KOPT-K1 (cell line): ENCODE measurements at regions not wholly inside any gene's neighbourhood (a gene's known extent, or its start where the extent isn't known, plus 50 kb on each side); places are given as distances from the start of the nearest gene placed in this dataset.
"Not testable (repeated sequence)": the region's sequence is repeated elsewhere in the genome, so short reads cannot be mapped to it uniquely, and the experiment has no call there.

Experiments used
- H3K27ac ChIP-seq: fragments of 200-600 bp; sonication (generic); 2 replicates; pipeline ENCODE4 v1.5.1; 2016; ENCODE audit warnings: antibody characterized with exemption, mild to moderate bottlenecking, low read depth, low read length; ENCODE audit not compliant: poor library complexity, severe bottlenecking
- H3K36me3 ChIP-seq: fragments of 200-600 bp; sonication (generic); 2 replicates; pipeline ENCODE4 v1.5.1; 2017; ENCODE audit warnings: antibody characterized with exemption, mild to moderate bottlenecking, low read length, moderate library complexity; ENCODE audit not compliant: insufficient read depth
- H3K9me3 ChIP-seq: fragments of 200-600 bp; sonication (generic); 2 replicates; pipeline ENCODE4 v1.5.1; 2017; ENCODE audit warnings: antibody characterized with exemption, low read length, mild to moderate bottlenecking; ENCODE audit not compliant: insufficient read depth, poor library complexity, severe bottlenecking

DNA sequence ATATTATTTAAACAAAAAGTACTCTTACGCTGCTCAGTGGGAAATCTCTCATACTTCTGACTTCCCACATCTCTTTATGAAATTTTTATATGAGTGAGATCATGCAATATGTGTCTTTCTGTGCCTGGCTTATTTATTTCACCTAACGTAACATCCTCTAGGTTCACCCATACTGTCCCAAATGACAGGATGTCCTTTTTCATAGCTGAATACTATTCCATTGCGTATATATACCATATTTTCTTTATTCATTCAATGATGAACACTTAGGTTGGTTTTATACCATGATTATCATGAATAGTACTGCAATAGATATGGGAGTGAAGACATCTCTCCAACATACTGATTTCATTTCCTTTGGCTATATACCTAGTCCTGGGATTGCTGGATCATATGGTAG lies 57.8 kb upstream of the TPP2 start:
- no peaks in the 10 kb centered on the region for H3K9me3 ChIP-seq
- H3K27ac ChIP-seq = no peak overlapping the region

DNA sequence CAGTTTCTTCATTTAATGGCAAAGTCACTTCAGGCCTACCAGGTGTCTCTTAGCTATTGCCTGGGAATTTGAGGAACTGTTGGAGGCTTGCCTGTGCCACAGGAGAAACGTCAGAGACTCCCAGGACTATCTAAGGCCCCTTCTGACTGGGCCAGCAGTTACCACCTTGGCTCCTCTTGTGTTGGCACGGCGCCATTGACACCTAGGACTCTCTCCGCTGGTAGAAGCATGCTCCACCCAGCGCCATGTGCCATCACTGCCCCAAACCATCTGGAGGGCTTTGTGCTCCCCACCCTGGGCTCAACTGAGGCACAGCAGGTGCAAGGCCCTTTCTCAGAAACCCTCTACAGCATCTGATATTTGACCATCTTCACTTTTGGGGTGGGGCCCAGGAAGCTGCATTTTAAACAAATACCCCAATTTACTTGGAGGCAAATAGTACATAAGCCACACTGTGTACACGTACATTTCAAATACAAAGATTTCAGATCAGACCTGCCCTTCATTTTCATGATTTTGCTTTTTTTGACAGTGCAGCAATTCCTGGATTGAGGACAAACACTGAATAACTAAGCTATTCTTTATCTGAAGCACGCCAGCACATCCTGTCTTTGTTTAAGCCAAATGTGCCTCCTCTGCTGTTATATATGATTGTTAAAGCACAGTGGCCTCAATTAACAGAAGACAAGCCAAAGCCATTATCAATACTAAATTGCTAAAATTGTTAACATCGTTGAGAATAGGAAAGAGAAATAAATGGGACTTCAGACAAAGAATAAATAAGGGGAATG lies 59.9 kb upstream of the TPP2 start:
- no peaks in the 10 kb centered on the region for H3K36me3 ChIP-seq
- no peaks in the 10 kb centered on the region for H3K9me3 ChIP-seq
- H3K27ac ChIP-seq = no peak overlapping the region

More for the DNA sequence above, 57.8 kb upstream of the TPP2 start:
- H3K36me3 ChIP-seq = no peaks in the 10 kb centered on the region

DNA sequence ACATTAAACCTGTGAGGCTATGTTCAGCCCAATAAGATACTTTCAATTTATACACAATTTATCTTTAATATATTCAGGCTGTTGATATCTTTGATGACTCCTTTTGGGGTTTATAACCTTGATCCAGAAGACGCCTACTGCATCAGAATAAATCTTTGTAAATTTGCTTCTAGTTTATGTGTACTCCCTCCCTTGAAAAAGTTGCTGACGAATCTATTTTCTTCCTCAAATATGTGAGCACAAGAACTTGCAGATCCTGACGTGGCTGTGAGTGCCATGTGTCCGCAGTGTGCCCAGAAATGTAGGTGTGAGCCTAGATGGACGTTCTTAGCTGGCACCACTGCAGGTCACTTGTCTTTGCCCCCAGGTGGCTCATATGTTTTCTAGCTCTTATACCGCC lies 60.6 kb upstream of the TPP2 start:
- Histone ChIP-seq H3K36me3 (no peaks in the 10 kb centered on the region), H3K9me3 (no peaks in the 10 kb centered on the region), H3K27ac (no peak overlapping the region)

DNA sequence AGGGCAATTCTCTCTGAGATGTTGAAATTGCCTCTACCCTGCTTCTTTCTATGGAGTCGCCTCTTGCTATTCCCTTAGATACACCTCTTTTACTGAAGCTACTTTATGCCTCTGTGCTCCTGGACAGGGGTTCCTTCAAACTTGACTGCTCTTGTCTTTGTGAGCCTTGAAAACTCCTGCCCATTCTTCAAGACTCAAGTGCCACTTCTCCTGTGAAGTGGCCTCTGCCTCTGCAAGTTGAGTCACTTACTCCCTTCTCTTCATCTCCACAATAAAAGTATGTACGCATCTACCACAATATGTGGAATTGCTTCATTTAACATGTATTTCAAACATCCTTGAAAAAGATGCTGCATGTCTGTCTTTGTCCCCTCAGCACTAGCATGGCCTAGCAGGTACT lies 66.0 kb upstream of the TPP2 start:
- no peaks in the 10 kb centered on the region for H3K36me3 ChIP-seq
- H3K27ac ChIP-seq = no peak overlapping the region
- H3K9me3 ChIP-seq = no peaks in the 10 kb centered on the region

DNA sequence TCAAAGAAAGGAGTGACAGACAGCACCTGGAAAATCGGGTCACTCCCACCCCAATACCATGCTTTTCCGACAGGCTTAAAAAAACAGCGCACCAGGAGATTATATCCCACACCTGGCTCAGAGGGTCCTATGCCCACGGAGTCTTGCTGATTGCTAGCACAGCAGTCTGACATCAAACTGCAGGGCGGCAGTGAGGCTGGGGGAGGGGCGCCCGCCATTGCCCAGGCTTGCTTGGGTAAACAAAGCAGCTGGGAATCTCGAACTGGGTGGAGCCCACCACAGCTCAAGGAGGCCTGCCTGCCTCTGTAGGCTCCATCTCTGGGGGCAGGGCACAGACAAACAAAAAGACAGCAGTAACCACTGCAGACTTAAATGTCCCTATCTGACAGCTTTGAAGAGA lies 74.5 kb upstream of the TPP2 start:
- not testable (repeated sequence) for H3K27ac ChIP-seq, H3K36me3 ChIP-seq, H3K9me3 ChIP-seq

DNA sequence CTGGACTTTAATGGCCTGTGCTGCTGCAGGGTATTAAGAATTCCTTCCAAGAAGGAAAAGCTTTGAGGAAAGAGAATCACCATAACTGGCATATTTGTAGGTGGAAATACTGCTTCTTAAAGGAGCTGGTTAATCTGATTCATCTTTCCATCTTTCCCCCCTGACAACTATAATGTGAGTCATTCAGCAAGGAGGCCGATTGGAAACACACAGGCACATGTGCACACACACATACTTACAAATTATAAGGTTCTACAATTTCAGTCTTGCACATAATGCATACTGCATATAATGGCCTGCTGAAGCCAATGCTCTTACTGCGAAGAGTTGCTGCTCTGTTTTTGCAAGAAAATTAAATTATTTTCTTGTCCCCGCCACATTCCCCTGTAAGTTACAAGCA lies 78.8 kb upstream of the TPP2 start:
- Histone ChIP-seq H3K27ac (no peak overlapping the region), H3K9me3 (no peaks in the 10 kb centered on the region), H3K36me3 (no peaks in the 10 kb centered on the region)

DNA sequence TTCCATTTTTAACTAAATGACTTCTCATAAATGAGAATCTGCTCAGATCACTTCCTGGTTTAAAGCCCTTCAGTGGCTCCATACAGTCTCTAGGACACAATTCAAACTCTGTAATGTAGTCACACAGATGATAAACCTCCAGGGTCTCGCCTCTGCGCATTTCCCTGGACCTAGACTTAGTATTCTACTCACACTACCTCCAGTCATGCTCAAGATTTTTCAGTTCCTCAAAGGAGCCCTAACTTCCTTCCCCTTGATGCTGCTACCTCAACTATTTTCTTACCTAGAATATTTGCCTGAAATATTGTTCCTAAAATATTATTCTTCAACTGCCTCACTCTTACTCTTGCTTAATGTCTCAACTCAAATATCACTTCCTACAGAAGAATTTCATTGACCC lies 86.7 kb upstream of the TPP2 start:
- no peak overlapping the region for H3K27ac ChIP-seq
- H3K36me3 ChIP-seq = no peaks in the 10 kb centered on the region
- no peaks in the 10 kb centered on the region for H3K9me3 ChIP-seq

DNA sequence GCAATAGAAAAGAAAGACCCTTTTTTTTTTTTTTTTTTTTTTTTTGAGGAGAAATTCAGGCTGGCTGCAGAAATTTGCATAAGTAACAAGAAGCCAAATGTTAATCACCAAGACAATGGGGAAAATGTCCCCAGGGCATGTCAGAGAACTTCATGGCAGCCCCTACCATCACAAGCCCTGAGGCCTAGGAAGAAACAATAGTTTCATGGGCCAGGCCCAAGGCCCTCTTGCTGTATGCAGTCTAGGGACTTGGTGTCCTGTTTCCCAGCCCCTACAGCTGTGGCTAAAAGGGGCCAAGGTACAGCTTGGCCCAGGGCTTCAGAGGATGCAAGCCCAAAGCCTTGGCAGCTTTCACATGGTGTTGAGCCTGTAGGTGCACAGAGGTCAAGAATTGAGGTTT lies 88.4 kb upstream of the TPP2 start:
- H3K27ac ChIP-seq = no peak overlapping the region
- no peaks in the 10 kb centered on the region for H3K36me3 ChIP-seq
- H3K9me3 ChIP-seq = no peaks in the 10 kb centered on the region

DNA sequence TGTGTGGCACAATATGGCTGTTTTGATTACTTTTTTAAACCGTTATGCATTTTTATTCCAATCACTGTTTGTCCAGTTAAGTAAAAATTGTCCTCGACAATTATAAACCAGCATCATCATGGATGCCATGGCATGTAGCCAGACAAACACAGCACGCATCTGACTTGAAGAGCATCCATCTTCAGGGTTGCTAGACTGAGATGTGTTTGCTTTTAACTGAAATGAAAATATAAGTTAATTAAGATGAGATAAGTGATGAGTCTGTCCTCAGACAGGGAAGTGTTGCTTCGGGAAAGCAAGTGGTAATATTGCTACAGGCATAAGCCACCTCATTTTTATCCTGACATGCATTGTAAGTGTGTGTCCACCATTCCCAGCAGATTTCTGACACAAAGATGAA lies 92.8 kb upstream of the TPP2 start:
- no peaks in the 10 kb centered on the region for H3K9me3 ChIP-seq
- no peak overlapping the region for H3K27ac ChIP-seq

DNA sequence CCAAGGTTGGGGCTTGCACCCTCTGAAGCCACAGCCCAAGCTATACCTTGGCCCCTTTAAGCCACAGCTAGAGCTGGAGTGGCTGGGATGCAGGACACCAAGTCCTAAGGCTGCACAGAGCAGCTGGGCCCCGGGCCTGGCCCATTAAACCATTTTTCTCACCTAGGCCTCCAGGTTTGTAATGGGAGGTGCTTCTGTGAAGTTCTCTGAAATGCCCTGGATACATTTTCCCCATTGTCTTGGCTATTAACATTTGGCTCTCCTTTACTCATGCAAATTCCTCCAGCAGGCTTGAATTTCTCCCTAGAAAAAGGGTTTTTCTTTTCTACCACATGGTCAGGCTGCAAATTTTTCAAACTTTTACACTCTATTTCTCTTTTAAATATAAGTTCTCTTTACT lies 93.8 kb upstream of the FGF14 start:
- H3K36me3 ChIP-seq = no peaks in the 10 kb centered on the region
- H3K27ac ChIP-seq = no peak overlapping the region
- no peaks in the 10 kb centered on the region for H3K9me3 ChIP-seq

More for the DNA sequence above, 92.8 kb upstream of the TPP2 start:
- no peaks in the 10 kb centered on the region for H3K36me3 ChIP-seq

DNA sequence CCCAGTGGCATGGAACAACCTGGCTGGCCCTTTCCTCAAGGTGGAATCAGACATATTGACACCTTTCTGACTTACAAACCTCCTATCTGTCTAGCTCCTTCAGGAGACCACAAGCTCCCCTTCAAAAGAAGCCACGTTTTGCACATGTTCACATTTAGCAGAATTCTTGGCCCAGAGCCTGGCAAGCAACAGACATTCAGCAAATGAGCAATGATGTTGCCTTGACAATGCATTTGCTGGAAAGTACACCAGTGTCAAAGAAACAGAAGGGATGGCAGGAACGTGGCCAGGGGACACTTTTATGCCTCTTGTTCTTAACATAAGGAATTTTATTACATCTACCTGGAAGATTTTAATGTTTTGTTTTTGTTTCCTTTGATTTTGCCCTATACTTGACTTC lies 85.5 kb upstream of the FGF14 start:
- Histone ChIP-seq H3K36me3 (no peaks in the 10 kb centered on the region), H3K27ac (no peak overlapping the region), H3K9me3 (no peaks in the 10 kb centered on the region)

DNA sequence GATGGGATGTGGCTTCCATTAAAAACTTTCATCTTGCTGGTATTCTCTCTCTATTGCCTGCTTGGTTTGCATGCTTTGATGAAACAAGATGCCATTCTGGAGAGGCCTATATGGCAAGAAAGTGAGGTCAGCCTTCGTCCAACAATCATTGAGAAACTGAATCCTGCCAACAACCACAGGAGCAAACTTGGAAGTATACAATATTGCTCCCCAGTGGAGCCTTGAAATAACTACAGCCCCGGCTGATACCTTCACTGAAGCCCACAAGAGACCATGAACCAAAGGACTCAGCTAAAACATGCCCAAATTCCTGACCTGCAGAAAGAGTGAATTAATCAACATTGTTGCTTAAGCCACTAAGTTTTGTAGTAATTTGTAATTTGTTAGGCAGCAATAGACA lies 82.5 kb upstream of the FGF14 start:
- H3K9me3 ChIP-seq = no peaks in the 10 kb centered on the region
- H3K36me3 ChIP-seq = no peaks in the 10 kb centered on the region
- H3K27ac ChIP-seq = no peak overlapping the region

DNA sequence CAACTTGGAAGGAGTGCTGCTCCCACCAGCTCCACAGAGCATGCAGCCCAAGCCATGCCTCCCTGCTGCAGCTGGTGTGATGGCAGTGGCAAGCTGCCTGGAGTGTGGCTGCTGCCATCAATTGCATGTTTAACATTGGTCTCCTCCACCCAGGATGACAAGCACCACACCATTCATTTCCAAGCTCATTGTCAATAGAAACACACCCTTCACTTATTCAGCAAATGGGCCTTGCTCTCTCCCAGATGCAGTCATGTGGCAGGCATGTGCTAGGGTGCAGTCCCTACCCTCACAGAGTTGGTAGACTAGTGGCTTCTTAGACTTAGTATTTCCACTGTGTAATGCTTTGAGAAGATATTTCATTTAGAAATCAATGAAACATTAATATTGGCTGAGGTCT lies 70.8 kb upstream of the FGF14 start:
- H3K27ac ChIP-seq = no peak overlapping the region
- H3K9me3 ChIP-seq = peaks cover 15% of the 10 kb centered on the region
- no peaks in the 10 kb centered on the region for H3K36me3 ChIP-seq

DNA sequence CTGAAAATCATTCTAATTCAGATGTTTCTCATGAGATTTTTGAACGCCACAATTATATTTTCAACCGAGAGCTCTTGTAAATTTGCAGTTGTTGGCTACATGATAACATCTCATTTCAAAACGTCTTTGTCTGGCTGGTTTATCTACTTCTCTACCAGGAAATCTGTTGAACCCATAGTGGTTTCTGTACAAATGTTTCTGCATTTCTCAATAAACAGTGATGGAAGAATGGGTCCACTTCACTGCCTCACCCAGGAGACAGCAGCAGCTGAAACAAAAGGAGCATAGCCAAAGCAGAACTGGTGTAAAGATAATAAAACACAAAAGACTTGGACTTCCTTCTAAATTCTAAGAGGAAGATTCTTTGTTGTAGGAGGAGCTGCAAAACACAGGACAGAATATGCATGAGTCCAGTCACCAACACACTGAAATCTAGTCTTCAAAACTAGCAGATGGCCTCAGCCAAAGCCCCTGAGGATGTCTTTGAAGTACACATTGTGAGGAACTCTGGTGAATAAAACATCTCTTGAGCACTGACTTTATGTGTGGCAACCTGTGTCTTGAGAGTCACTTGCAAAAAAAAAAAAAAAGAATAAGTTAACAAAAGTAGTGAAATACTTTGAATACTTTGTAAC lies 68.6 kb upstream of the FGF14 start:
- H3K36me3 ChIP-seq = no peaks in the 10 kb centered on the region
- H3K27ac ChIP-seq = peak overlapping the region; percentile 63
- peaks cover 15% of the 10 kb centered on the region for H3K9me3 ChIP-seq

DNA sequence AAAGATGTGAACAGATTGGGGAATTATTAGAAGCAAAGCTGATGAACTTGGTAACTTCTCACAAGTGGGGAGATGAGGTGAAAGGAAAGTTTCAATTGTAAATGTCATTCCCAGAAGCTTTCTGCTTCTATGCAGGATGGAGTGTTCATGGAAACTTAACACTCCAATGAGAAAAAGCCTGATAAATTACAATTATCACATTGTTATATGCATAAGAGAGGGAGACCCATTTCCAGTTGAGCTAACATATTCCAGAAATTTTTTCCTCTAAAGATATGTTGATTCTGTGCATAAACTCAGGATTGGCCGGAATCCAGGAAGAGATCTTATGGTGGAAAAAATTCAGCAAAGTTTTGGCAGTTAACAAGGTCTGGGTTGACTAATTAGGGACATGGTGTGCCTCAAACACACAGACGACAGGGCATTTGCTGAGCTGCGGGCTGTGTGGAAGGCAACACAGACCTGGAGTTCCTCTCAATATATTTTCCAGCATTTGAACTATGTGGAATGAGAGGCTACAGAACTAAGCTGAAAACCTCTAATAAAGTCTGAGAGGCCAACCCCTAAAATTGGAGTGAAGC lies 64.9 kb upstream of the FGF14 start:
- Histone ChIP-seq H3K36me3 (no peaks in the 10 kb centered on the region), H3K27ac (no peak overlapping the region), H3K9me3 (peaks cover under 1% of the 10 kb centered on the region)

DNA sequence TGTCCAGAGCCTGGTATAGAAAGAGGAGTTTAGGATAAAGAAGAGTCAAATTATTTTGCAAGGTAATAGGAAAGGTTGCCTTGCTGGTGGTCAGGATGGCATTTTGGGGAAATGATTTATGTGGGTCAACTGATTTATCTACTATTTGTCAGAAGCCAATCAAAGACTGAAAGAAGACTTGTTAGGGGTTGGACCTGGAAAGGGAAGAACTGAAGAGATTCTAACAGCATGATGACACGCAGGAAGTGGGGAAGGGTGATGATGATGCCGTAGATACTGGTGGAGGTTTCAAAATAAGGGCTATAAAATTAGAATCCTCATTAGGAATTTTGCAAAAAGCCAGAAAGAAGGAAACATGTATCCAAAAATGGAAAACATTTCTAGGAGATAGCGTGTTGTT lies 60.7 kb upstream of the FGF14 start:
- Histone ChIP-seq H3K36me3 (no peaks in the 10 kb centered on the region), H3K27ac (no peak overlapping the region), H3K9me3 (no peaks in the 10 kb centered on the region)
